ENCODE measurements at regions not wholly inside any gene's neighbourhood (a gene's known extent, or its start where the extent isn't known, plus 50 kb on each side); places are given as distances from the start of the nearest gene placed in this dataset.

GRCh38 chr5:73994963-73995362, 369.0 kb downstream of the ARHGEF28 start:
- DNase-seq: no peak

Data from amniotic stem cell (primary cell).